Activated T-helper 9 cell treated with anti-CD3 and anti-CD28 coated beads, Interleukin-2, amount 50 U/mL, for 16 hours (primary cell): ENCODE measurements at regions not wholly inside any gene's neighbourhood (a gene's known extent, or its start where the extent isn't known, plus 50 kb on each side); places are given as distances from the start of the nearest gene placed in this dataset.

Source experiments
- DNase-seq: peaks from one replicate; pipeline ENCODE4 v3.0.0-alpha.2; 2020; ENCODE audit warnings: low read depth

DNA sequence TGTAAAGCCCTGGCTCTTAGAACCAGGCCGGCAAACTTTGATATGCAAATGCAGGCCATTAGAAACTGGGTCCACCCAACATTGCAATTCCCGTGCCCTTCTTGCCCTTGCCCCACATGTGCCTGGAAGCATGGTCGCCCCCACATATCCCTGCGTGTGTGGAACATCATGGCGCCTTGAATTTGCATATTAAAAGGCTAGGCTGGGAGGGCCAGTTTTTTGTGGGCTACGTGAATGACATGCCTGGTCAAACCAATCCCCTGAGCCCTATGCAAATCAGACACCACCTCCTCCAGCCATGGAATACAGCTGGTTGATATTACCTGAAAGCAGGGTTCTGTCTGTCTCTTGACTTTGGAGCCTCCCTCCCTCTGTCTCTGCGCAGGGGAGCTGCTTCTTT lies 58.7 kb upstream of the ARHGEF26 start:
- no peak for DNase-seq

GRCh38 chr3:154071146-154071545 lies 50.0 kb upstream of the ARHGEF26 start:
- DNase-seq = no peak
